Hematopoietic multipotent progenitor cell treated with erythropoietin and hydrocortisone succinate and interleukin-3 and kit ligand, for 15 days (in vitro differentiated cells): ENCODE measurements at regions not wholly inside any gene's neighbourhood (a gene's known extent, or its start where the extent isn't known, plus 50 kb on each side); places are given as distances from the start of the nearest gene placed in this dataset.

Experiments
- DNase-seq: peaks from one replicate; pipeline ENCODE4 v3.0.0-alpha.2; 2015; ENCODE audit warnings: low spot score

DNA sequence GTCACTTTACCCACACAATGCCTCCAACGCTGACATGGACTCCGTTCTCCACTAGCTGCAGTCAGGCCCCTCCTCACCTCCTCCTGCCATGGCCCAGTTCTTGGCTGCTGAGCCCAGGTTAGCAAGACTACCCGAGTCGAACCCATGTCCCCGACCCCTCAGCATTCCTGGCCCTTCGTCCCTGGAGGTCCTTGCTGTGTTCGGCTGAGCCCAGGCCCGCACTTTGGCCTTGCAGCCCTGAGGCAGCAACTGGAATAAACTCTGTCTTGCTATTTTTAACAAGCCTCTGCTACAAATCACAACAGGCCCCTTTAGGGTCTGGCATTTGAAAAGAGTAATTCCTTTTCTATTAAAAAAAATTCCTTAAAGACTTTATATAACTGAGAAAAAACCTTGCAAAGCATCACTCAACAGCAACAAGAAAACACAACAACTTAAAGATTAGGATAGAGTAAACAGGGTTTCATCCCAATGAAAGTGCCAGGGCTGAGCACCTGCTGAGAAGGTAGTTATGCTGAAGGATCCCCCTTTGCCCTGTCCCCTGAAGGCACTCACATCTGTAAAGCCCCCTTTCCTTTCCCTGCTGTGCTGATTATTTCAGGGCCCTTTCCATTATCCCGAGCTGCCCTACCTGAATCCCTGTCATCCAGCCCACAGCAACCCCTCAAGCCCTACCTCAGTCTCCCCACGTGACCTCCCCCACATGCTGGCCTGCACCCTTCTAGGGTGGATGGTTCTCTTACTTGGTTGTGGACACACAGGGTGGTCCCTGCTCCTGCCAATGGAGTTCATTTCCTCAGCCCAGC lies 120.0 kb upstream of the SNTG2 start:
- DNase-seq = no peak

DNA sequence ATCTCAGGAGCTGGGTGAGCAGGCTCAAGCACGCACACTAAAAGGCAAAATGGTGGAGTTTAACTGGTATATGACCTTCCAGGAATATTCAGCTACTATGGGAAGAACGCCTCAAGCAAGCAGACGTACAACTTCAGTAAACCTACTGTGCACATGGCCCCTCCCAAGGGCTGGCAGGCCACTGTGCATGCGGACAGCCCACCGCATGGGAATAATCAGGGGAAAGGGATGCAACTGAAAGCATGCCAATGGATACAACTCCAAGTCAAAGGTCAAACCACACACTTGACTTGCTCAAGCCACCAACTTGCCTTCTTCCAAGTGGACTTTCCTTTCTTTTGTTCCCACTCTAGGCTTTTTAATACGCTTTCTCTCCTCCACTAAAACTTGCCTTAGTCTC lies 121.6 kb upstream of the SNTG2 start:
- no peak for DNase-seq

DNA sequence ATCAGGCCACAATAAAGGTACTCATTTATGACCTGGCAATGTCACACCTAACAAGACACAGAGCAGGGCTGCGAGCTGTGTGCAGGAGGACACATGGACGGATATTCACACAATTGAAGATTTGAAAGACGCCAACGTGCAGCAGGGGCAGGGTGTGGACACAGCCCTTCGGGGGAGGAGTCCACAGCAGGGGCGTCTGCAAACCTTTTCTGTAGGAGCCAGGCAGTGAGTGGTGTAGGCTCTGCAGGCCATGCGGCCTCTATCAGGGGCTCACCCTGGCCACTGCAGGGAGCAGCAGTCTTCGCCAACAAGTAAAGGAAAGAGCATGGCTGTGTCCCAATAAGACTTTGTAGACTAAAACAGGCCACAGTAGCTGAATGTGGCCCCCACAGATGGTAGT lies 125.7 kb upstream of the SNTG2 start:
- no peak for DNase-seq

DNA sequence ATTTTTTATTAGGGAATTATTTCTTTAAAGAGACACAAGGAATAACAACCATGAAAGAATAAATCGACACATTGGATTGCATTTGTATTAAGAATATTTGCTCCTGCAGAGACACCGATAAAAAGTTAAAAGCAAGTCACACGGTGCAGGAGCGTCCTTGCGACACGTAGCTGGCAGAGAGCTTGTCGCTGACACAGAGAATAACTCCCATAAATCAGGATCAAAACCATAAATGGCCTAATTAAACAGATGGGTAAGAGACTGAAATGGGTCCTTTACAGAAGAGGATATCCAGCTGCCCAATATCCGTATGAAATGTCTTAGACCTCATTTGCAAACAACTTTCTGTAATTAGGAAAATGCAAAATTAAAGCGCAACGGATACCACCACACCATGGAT lies 126.1 kb upstream of the SNTG2 start:
- no peak for DNase-seq

DNA sequence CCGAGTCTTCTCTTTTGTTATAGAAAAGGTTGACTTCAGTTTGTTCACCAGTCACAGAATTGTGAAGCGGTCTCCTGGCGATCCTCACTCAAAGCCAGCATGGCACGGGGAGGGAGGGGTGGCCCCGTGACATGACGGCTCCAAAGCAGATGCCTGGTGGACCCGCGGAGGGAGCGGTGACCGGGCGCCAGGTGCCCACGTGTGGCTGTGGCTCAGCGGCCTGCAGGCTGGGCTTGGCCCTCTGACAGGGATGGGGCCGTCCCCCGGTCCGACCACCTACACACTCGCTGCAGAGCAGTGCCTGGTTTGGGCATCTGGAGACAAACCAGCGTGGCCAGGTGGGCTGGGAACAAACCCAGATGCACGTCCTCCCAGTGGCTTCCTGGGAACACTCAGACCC lies 129.1 kb upstream of the SNTG2 start:
- DNase-seq = no peak

DNA sequence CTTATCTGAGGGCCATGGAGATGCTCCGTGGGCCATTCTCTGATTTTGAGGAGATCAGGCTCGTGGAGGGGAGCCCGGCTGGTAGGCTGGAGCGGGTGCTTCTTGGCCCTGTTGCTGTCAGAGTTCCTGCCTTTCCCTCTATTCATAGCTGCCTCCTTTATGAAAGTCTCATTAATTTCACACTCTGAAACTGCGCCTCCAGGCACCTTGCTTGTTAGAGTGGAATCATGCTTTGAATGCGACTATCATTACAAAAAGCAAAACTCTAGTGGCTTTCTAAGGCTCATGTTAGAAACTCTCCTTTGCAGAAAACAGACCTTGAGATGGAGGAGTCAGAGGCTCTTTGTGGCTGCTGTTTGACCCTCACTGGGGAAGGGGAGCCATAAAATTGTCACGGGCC lies 131.0 kb upstream of the SNTG2 start:
- DNase-seq = no peak

DNA sequence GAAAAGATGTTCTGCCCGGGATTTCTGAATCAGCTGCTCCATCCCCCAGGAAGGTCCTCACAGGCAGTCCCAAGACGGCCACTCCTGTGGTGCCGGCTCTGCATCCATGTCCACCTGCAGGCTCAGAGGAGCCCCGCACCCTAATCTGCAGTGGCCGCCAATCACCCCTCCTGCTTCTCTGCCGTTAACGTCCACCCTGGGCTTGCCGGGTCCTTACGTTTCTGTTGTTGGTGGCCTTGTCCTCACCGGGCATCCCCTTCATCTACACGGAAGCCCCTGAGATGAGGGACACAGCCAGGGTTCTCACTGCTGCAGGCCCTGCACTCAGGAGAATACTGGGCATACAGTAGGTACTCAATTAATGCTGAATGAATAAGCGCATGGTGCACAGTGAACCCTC lies 131.5 kb upstream of the SNTG2 start:
- no peak for DNase-seq

DNA sequence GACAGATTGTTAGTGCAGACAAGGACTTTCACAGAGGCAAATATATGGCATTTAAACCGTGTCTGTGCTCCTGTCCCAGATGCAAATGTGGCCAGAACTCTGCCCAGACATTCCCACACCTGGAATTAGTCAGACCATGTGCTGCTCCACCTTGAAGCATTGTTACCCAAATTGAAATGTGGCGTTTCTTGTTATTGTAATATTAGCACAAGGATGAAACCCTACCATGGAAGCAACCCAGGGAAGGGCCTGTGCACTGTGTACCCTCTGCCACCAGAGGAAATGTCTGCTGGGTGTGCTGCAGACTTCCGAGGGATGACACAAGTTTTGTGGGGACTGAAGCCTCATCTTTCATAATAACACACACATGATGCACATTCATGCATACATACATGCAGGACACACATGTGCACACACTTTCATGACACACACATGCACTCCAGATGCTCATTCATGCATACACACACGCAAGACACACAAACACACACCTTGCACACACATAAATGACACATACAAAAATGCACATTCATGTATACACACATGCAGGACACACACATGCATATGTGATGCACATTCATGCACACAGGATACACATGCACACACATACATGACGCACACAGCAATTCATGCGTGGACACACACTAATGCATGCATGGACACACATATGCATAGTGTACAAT lies 133.2 kb upstream of the SNTG2 start:
- DNase-seq = no peak

DNA sequence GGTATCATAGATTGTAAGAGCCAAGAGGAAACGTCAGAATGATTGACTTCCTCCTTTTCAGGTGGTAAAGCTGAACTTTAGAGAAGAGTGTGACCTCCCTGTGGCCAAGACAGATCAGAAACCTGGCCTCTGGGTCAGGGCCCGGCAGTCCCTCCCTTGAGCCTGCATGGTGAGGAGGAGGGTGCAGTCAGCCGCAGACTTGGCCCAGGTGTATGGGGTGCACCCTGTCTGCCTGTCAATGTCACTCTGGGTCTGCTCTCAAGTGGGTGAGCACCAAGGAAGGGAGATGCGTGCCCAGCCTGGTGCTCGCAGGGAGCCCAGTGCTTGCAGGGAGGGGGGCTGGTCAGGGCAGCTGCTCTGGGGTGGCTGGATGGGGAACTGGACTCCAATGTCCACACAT lies 134.4 kb upstream of the SNTG2 start:
- no peak for DNase-seq

DNA sequence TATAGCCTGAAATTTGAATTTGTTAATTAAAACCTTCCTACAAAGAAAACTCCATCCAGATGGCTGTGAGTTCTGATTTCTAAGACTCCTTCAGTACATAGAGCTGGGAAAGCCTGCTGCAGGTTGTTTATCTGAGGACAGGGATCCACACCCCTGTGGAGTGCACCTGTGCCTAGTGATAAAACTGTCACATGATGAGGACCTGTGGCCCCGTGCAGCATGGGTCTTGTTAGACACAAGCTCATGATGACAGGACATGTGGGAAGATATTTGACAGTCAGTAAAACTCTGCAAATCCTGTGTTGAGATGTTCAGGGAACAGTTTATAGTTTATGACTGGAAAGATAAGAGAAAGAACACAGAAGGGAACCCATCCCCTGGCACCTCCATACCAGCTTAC lies 133.2 kb upstream of the TMEM18 start:
- DNase-seq = no peak

DNA sequence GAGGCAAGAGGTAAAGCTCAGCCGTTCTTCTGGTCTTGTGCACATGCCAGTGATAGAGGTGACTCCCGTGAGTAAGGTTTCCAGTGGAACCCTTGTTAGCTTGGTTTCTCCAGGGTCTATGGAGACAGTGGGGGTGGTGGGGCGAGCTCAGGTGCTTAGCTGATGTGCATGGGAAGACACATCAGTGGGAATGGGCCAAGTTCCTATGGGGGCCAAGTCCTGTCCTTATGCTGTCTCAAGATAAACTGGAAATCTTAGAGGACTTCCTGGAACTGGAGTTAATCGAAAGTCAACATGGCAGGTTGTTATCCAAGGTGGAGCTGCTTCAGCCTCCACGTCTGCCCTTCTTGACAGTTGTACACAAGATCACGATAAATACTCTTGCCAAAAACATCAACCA lies 130.1 kb upstream of the TMEM18 start:
- no peak for DNase-seq

DNA sequence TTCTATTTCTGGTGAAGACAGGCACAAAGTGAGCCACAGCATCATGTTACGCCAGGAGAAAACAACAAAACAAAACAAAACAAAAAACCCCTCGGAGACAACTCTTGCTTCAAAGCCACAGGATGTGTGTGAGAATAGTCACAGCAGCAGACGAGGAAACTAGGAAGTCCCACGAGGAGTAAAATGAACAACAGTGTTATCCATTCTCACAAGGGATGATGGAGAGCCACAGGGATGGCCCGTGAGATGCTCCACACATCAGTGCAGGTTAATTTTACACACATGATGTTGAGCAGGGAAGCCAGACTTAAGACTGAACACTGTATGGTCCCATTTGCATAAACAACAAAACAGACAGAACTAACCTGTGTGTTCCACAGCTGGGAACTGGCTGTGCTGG lies 128.5 kb upstream of the TMEM18 start:
- no peak for DNase-seq

DNA sequence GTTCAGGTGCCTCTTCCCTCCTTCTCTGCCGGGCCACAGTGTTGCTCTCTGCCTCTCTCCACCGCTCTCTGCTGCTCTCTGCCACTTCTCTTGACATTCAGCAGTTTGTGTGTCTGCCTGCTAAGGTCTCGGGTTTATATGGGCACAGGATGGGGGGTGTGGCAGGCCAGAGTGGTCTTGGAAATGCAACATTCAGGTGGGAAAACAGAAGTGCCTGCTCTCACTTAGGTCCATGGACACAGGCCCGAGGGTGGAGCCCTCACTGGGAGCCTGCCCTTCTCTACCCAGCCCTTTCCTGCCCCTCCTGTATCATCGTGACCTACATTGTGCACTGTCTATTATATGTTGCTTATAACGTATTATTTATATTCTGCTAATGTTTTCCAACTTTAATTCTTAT lies 120.8 kb upstream of the TMEM18 start:
- DNase-seq = no peak

DNA sequence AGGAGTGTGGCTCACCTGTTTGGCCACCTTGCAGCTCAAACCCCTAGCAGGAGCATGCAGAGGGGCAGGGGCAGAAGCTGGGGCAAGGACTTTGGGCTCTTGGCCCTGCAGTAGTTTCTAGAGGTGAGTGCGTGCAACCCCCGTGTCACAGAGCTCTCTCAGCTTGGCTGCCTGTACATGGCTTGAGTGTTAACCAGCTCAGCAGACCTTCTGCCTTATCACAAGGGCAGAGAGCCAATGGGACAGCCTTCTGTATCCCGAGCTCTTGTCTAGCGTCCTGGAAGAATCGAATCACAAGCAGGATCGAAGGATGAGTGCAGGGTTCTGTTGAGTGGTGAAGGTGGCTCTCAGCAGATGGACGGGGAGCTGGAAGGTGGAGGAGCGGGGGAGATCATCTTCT lies 120.3 kb upstream of the TMEM18 start:
- no peak for DNase-seq

DNA sequence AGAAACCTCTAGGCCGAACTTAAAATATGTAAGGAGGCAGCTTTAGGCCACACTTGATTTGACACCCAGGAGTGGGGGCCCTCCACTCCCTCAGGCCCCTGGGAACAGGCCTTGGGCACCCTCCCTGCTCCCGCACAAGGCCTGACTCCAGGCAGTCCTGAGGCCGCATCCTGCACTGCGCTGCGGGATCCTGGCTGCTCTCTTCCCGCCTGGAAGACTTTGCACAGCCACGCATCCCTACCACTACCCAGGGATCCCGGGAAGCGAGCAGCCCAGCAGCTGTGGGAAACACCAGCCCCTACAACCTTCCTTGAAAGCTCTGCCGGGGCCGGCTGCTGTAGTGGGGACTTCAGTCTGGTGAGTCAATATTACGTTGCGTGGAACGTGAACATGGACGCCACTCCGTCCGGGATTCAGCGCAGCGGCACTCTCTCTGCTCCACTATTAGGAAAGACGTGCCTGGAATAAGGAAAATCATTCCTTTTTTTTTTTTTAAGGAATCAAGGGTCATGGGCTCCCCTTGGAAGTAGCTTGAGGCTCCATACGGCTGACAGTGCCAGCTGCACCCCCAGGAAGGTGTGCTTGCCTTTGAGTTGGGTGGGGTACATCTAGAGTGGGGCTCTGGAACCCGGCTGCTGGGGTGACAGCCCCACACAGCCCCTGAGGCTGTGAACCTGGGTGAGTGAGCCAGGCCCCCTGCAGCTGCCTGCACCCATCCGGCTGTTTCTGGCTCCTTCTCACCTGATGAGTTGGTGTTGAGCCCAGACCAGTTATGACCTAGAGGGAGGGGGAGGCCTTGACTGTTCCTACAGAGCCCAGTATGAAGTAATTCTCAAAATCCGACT lies 119.2 kb upstream of the TMEM18 start:
- DNase-seq = no peak

DNA sequence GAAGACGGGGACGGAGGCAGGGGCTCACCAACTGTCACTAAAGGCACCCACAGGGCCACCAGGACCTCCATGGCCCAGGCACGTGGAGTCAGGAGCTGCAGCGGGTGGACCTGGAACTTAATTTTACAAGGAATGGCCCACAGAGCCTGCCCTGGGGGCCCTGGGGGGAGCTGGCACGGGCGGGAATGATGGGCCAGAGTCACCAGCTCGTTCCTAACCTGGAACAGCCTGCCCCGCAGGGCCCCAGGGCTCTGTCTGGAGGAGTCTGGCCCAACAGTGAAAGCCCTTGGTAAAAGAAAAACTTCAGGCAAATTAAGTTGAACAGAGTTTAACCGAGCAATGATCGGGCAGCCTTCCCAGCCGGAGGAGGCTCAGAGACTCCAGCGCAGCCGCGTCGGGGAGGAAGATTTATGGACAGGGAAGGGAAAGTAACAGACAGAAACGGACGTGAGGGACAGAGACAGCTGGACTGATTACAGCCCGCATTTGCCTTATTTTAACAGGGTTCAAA lies 118.4 kb upstream of the TMEM18 start:
- no peak for DNase-seq

DNA sequence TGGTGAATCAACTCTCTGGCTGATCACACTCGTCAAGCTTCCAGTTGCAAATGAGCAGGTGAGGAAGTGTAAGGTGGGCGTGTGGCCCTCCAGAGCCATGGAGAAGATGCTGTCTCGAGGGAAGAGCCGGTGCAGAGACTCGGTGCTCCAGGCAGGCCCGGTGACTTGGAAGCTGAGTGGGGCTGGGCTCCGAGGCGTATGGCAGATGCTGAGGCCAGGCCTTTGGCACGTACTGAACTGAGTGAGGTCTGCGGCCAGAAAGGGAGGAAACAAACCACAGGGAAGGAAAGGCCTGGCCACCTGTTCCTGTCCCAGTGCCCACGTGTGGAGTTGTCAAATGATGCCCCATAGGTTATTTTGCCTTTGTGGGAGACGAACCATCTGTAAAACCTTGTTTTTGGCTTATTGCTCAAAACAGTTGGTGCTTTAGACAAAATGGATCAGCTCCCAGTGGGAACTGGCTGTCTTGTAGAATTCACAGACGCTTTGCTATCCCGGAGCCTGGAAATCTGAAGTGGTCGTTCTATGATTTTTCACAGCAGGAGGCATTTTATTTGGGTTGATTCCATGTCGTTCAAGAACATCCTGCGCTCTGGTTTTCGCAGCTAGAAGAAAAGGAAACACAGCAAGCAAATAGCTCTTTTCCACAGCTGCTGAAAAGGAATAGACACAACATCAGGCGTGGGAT lies 117.5 kb upstream of the TMEM18 start:
- no peak for DNase-seq

DNA sequence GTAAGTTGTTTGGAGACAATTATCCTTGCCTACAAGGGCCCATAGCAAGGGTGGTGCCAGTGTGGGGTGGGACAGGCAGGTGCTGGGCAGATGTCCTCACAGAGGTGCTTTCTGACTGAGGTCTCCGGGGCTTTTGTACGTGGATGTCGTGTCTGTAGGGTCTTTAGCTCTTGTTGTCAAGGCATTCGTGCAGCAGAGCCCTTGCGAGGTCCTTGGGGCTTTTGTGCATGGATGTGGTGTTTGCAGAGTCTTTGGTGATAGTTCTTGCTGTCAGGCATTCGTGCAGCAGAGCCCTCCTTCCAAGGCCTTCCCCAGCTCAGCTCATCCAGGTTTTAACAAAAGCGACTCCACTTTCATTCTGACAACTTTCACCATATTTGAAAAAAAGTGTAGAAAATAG lies 116.0 kb upstream of the TMEM18 start:
- no peak for DNase-seq

DNA sequence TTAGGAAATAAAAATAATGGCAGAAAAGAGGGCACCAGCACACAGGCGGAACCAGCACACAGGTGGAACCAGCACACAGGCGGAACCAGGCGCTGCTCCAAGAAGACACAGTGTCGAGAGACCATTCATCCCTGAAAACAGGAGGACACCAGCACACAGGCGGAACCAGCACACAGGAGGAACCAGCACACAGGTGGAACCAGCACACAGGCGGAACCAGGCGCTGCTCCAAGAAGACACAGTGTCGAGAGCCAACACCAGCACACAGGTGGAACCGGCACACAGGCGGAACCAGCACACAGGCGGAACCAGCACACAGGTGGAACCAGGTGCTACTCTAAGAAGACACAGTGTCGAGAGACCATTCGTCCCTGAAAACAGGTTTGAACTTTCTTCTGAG lies 115.5 kb upstream of the TMEM18 start:
- no peak for DNase-seq

DNA sequence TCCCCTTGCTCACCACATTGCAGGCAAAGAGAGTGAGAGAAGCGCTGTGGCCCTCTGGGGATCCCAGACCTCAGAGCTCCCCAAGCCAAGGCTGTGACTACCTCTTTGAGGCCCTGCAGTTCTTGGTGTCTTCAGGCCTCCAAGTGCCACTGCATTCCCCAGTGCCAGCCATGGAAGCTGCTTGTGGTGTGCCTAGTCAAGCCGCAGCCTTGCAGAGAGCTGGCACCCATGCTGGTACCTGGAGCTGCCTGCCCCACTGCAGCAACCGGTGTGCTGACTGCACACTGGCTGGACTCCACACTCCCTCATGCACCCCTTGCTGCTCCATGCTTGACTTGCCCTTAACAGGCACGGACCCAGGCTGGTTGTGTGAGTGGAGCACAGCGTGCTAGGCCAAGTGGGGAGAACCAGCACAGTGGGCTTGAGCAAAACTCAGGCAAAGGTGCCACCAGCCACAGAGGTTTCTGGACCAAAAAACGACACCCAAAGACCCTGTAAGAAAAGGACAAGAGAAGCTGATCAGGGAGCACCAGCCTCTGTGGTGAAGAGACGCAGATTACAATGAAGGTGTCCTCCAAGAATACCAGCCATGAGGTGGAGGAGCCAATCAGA lies 113.5 kb upstream of the TMEM18 start:
- DNase-seq = no peak

DNA sequence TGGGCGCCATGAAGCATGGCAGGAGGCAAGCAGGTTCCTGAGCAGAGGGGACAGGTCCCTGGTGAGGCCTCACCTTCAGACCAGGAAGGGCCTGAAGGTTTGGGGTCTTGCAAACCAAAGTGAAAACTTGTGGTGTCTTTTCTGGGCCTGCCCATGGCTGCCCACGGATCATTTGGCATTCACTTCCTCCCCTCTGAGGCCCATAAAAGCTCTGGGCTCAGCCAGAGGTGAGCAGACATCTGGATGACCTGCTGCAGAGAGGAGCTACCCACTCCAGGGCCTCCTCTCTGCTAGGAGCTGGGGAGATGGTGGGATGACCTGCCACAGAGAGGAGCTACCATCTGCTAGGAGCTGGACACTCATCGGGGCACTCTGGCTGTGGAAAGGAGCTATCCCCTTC lies 112.9 kb upstream of the TMEM18 start:
- no peak for DNase-seq

DNA sequence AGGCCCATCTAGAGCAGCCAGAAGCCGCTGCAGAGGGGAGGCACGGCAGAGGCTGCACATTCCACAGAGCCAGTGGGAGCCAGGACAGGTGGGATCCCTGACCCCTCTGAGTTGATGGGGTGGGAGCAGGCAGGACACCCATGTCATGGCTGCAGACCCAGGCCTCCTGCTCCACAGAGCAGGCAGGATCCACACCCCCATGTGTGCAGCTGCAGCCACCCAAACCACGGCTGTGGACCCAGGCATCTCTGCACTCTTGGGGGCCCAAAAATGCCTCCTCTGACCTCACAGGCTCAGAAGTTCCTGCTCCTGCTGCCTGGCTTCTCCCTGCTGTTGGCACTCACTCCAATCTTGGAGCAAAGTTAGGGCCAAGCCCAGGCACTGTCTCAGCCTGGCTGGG lies 112.3 kb upstream of the TMEM18 start:
- no peak for DNase-seq
